ENCODE measurements at regions not wholly inside any gene's neighbourhood (a gene's known extent, or its start where the extent isn't known, plus 50 kb on each side); places are given as distances from the start of the nearest gene placed in this dataset.
A peak's percentile ranks its signal among the peaks of the same experiment; 100 is the strongest.

DNA sequence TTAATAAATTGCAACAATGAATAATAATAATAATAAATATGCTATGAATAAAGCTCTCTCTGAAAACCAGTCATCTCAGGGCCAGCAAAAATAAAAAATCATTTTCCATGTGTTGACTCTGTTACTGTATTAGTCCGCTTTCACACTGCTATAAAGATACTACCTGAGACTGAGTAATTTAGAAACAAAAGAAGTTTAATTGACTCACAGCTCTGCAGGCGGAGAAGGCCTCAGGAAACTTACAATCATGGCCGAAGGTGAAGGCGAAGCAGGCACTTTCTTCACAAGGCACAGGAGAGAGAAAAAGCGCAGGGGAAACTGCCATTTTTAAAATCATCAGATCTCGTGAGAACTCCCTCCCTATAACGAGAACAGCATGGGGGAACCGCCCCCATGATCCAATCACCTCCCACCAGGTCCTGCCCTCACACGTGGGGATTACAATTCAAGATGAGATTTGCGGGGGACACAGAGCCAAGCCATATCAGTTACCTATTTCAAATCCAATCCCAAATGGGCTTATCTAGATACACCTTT lies 224.1 kb downstream of the IGSF11 start:
- Histone ChIP-seq H3K36me3 (ENCODE audit: low read depth, low read length) (no peaks in the 10 kb centered on the region), H3K9ac (ENCODE audit: low read length) (peak overlapping the region; percentile 30; the same call in 1 of the 2 replicates), H3F3A (ENCODE audit: low read length, unreplicated experiment) (no peaks in the 10 kb centered on the region), H3K27me3 (ENCODE audit: low read length) (peaks cover 18% of the 10 kb centered on the region), H3K79me2 (ENCODE audit: low read length) (0 out of 2 replicates have a peak, but pooled peaks cover 3% of the 10 kb centered on the region), H3K4me3 (ENCODE audit: low read length) (peak overlapping the region; percentile 43; the same call in 1 of the 2 replicates), H2AFZ (ENCODE audit: low read length) (peak overlapping the region; percentile 14), H4K20me1 (ENCODE audit: low read length) (no peaks in the 10 kb centered on the region), H3K4me2 (ENCODE audit: low read length) (no peak overlapping the region), H3K9me2 (replicated peaks; ENCODE audit: low read length) (no peaks in the 10 kb centered on the region), H3K9me3 (ENCODE audit: low read length) (no peaks in the 10 kb centered on the region), H3K4me1 (ENCODE audit: insufficient read depth, low read length) (no peaks in the 10 kb centered on the region), H3K27ac (ENCODE audit: low read length) (no peak overlapping the region)
- TF ChIP-seq, protein P1, sequence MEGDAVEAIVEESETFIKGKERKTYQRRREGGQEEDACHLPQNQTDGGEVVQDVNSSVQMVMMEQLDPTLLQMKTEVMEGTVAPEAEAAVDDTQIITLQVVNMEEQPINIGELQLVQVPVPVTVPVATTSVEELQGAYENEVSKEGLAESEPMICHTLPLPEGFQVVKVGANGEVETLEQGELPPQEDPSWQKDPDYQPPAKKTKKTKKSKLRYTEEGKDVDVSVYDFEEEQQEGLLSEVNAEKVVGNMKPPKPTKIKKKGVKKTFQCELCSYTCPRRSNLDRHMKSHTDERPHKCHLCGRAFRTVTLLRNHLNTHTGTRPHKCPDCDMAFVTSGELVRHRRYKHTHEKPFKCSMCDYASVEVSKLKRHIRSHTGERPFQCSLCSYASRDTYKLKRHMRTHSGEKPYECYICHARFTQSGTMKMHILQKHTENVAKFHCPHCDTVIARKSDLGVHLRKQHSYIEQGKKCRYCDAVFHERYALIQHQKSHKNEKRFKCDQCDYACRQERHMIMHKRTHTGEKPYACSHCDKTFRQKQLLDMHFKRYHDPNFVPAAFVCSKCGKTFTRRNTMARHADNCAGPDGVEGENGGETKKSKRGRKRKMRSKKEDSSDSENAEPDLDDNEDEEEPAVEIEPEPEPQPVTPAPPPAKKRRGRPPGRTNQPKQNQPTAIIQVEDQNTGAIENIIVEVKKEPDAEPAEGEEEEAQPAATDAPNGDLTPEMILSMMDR (conservative IDR thresholded peaks at IDR 0.05; ENCODE audit: low read depth, low read length) = no peak
- no peak for TF ChIP-seq EZH2phosphoT487 (IDR thresholded peaks at IDR 0.05; ENCODE audit: borderline replicate concordance, low read length)
- TF ChIP-seq EZH2 (IDR thresholded peaks at IDR 0.05; ENCODE audit: low read length, unreplicated experiment) = no peak
- no peak for ATAC-seq
- intact Hi-C loops (cut with micrococcal nuclease) = no loop called here
- no TSS peak for BruUV-seq (replicated peaks)
- ChIA-PET POLR2A (ENCODE audit: unreplicated experiment) (no interaction called here), CTCF (no interaction called here)
- DNase-seq = peak; percentile 43

DNA sequence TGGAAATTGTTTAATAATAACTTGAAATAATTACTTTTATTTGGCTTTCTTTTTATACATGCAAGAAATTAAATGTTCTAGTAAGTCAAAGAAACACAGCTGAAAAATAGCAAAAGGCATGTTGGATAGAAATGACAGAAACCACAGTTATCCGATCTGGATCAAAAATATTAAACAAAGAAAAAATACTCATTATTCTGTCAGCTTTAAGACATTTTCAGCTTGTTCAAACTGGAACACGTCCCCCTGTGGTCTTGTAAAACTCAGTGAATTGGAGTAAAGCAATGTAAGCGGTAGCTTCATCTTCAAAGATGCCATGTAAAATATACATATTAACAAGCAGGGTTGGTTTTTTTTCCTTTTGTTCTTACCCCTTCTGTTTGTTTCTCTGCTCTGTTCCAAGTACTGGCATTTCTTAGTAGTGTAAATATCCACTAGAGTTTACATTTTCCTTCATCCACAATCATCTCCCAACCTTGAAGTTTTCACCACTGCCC lies 223.4 kb downstream of the IGSF11 start:
- Histone ChIP-seq H3K9me2 (replicated peaks; ENCODE audit: low read length) (no peaks in the 10 kb centered on the region), H3K79me2 (ENCODE audit: low read length) (0 out of 2 replicates have a peak, but pooled peaks cover 3% of the 10 kb centered on the region), H3K4me1 (ENCODE audit: insufficient read depth, low read length) (no peaks in the 10 kb centered on the region), H3K4me2 (ENCODE audit: low read length) (no peak overlapping the region), H3F3A (ENCODE audit: low read length, unreplicated experiment) (no peaks in the 10 kb centered on the region), H4K20me1 (ENCODE audit: low read length) (no peaks in the 10 kb centered on the region), H3K27me3 (ENCODE audit: low read length) (peaks cover 18% of the 10 kb centered on the region), H3K36me3 (ENCODE audit: low read depth, low read length) (no peaks in the 10 kb centered on the region), H3K4me3 (ENCODE audit: low read length) (no peak overlapping the region), H3K9ac (ENCODE audit: low read length) (no peak overlapping the region), H3K27ac (ENCODE audit: low read length) (no peak overlapping the region), H3K9me3 (ENCODE audit: low read length) (no peaks in the 10 kb centered on the region), H2AFZ (ENCODE audit: low read length) (no peak overlapping the region)
- DNase-seq (no peak), ATAC-seq (no peak)
- no peak for TF ChIP-seq EZH2 (IDR thresholded peaks at IDR 0.05; ENCODE audit: low read length, unreplicated experiment)
- TF ChIP-seq, protein P1 (conservative IDR thresholded peaks at IDR 0.05; ENCODE audit: low read depth, low read length) = no peak
- TF ChIP-seq EZH2phosphoT487 (IDR thresholded peaks at IDR 0.05; ENCODE audit: borderline replicate concordance, low read length) = no peak
- ChIA-PET POLR2A (ENCODE audit: unreplicated experiment) (no interaction called here), CTCF (no interaction called here)
- no TSS peak for BruUV-seq (replicated peaks)
- intact Hi-C loops (cut with micrococcal nuclease) = no loop called here

DNA sequence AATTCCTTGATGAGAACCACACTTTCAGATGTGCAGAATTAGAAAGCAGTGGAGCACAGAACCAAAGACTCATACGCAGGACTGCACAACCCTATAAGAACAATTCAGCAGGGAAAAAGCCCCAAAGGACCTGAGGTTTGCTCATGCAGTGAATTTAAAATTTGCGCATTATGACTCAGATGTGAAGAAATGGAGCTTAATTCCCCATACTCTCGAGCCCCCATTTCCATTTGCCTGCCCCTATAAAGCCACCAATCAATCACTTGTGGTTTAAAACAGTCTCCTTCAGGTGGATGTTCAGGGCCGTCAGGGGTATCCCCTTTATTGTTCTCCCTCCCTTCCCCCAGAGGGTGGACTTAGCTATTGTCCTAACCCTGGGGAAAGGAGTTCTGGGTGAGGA lies 221.2 kb downstream of the IGSF11 start:
- ChIA-PET POLR2A (ENCODE audit: unreplicated experiment) (no interaction called here), CTCF (no interaction called here)
- Histone ChIP-seq H3K4me3 (ENCODE audit: low read length) (no peak overlapping the region), H3K9me3 (ENCODE audit: low read length) (no peaks in the 10 kb centered on the region), H3K79me2 (ENCODE audit: low read length) (no peaks in the 10 kb centered on the region), H4K20me1 (ENCODE audit: low read length) (no peaks in the 10 kb centered on the region), H3K36me3 (ENCODE audit: low read depth, low read length) (no peaks in the 10 kb centered on the region), H2AFZ (ENCODE audit: low read length) (no peak overlapping the region), H3K9ac (ENCODE audit: low read length) (no peak overlapping the region), H3K9me2 (replicated peaks; ENCODE audit: low read length) (no peaks in the 10 kb centered on the region), H3K4me2 (ENCODE audit: low read length) (no peak overlapping the region), H3K27ac (ENCODE audit: low read length) (no peak overlapping the region), H3K27me3 (ENCODE audit: low read length) (peaks cover 18% of the 10 kb centered on the region), H3F3A (ENCODE audit: low read length, unreplicated experiment) (no peaks in the 10 kb centered on the region), H3K4me1 (ENCODE audit: insufficient read depth, low read length) (peaks cover 5% of the 10 kb centered on the region)
- TF ChIP-seq, protein P1 (conservative IDR thresholded peaks at IDR 0.05; ENCODE audit: low read depth, low read length) = no peak
- TF ChIP-seq EZH2phosphoT487 (IDR thresholded peaks at IDR 0.05; ENCODE audit: borderline replicate concordance, low read length) (no peak), EZH2 (IDR thresholded peaks at IDR 0.05; ENCODE audit: low read length, unreplicated experiment) (no peak)
- ATAC-seq = no peak
- intact Hi-C loops (cut with micrococcal nuclease) = no loop called here
- DNase-seq = no peak
- no TSS peak for BruUV-seq (replicated peaks)

Data from PC-3 (cell line).